OCI-LY7 (cell line): ENCODE measurements at regions not wholly inside any gene's neighbourhood (a gene's known extent, or its start where the extent isn't known, plus 50 kb on each side); places are given as distances from the start of the nearest gene placed in this dataset.

Experiments
- CTCF ChIP-seq: fragments of 200-600 bp; sonication (generic); conservative IDR thresholded peaks from 2 replicates; pipeline ENCODE4 v1.5.1; 2014; ENCODE audit warnings: mild to moderate bottlenecking, antibody characterized with exemption, low read length, moderate library complexity, mixed read lengths
- EZH2phosphoT487 ChIP-seq: fragments of 200-600 bp; sonication (generic); IDR thresholded peaks from 2 replicates; pipeline ENCODE4 v1.6.1; 2018; ENCODE audit warnings: low read depth, borderline replicate concordance, mild to moderate bottlenecking, mixed run types, antibody characterized with exemption, low read length, moderate library complexity, mixed read lengths

GRCh38 chr22:22032099-22032905 is 49.7 kb upstream of the TOP3B start:
- TF ChIP-seq CTCF, result no peak
- TF ChIP-seq EZH2phosphoT487, result no peak
